Kasumi-1 (cell line): ENCODE measurements at regions not wholly inside any gene's neighbourhood (a gene's known extent, or its start where the extent isn't known, plus 50 kb on each side); places are given as distances from the start of the nearest gene placed in this dataset.
"Not testable (repeated sequence)": the region's sequence is repeated elsewhere in the genome, so short reads cannot be mapped to it uniquely, and the experiment has no call there.

Source experiments
- DNase-seq, 2 experiments: peaks; one replicate each; lab custom pipeline; 2025; lab: John Stamatoyannopoulos, UW

- DNase-seq = no peak
These were observed 77.4 kb upstream of the MEGF10 start for GRCh38 chr5:127213231-127213630.

GRCh38 chr5:127216143-127216542 is 74.5 kb upstream of the MEGF10 start:
- no peak for DNase-seq

- DNase-seq = no peak
These were observed 73.5 kb upstream of the MEGF10 start for GRCh38 chr5:127216898-127217675.

GRCh38 chr5:127221936-127222335 is 68.7 kb upstream of the MEGF10 start:
- DNase-seq = peak in 1 of 2 experiments; percentile 4

- DNase-seq = not testable (repeated sequence)
These were observed 67.9 kb upstream of the MEGF10 start for GRCh38 chr5:127222571-127223156.

GRCh38 chr5:127223256-127223974 is 67.2 kb upstream of the MEGF10 start:
- DNase-seq = no peak

- no peak for DNase-seq
These were observed 62.7 kb upstream of the MEGF10 start for GRCh38 chr5:127227881-127228280.

GRCh38 chr5:127228540-127229184 is 61.9 kb upstream of the MEGF10 start:
- no peak for DNase-seq

- peak; percentile 57 to 58 for DNase-seq
These were observed 61.3 kb upstream of the MEGF10 start for GRCh38 chr5:127229185-127229889.

- DNase-seq = no peak
These were observed 59.5 kb upstream of the MEGF10 start for GRCh38 chr5:127231118-127231517.

- DNase-seq = no peak
These were observed 57.0 kb upstream of the MEGF10 start for GRCh38 chr5:127233590-127233989.

- no peak for DNase-seq
These were observed 55.5 kb upstream of the MEGF10 start for GRCh38 chr5:127235136-127235535.

GRCh38 chr5:127236254-127236653 is 54.3 kb upstream of the MEGF10 start:
- DNase-seq = no peak
